Activated CD8-positive, alpha-beta T cell treated with anti-CD3 and anti-CD28 coated beads for 36 hours (primary cell): ENCODE measurements at regions not wholly inside any gene's neighbourhood (a gene's known extent, or its start where the extent isn't known, plus 50 kb on each side); places are given as distances from the start of the nearest gene placed in this dataset.

Source experiments
- ATAC-seq: fragments of 200-7000 bp; cut with Tn5 transposase; one replicate; pipeline ENCODE4 v1.10.0; 2021; ENCODE audit warnings: mild to moderate bottlenecking, moderate library complexity
- CTCF ChIA-PET: fragments of 350-600 bp; sonication (Branson Sonifier 250); formaldehyde crosslinking; loops from one replicate; lab custom pipeline; 2021; ENCODE audit warnings: antibody characterized with exemption; lab: Charles Lee
- POLR2A ChIA-PET: fragments of 350-600 bp; sonication (Branson Sonifier 250); formaldehyde crosslinking; loops from one replicate; lab custom pipeline; 2021; ENCODE audit warnings: antibody characterized with exemption; lab: Charles Lee
- DNase-seq: peaks from one replicate; pipeline ENCODE4 v3.0.0-alpha.2; 2020
- H3K27ac Mint-ChIP-seq: one replicate; pipeline ENCODE4 v1.8.0; 2021; ENCODE audit warnings: mild to moderate bottlenecking, mixed read lengths
- H3K27me3 Mint-ChIP-seq: one replicate; pipeline ENCODE4 v1.8.0; 2021; ENCODE audit warnings: mixed read lengths
- H3K36me3 Mint-ChIP-seq: one replicate; pipeline ENCODE4 v1.8.0; 2021; ENCODE audit warnings: low read depth, mixed read lengths
- H3K4me1 Mint-ChIP-seq: one replicate; pipeline ENCODE4 v1.8.0; 2021; ENCODE audit warnings: low read depth, mixed read lengths
- H3K4me3 Mint-ChIP-seq: one replicate; pipeline ENCODE4 v1.8.0; 2021; ENCODE audit warnings: mild to moderate bottlenecking, moderate library complexity, mixed read lengths
- H3K9me3 Mint-ChIP-seq: one replicate; pipeline ENCODE4 v1.8.0; 2021; ENCODE audit warnings: mixed read lengths
- CTCF ChIP-seq: fragments of 200-600 bp; IDR thresholded peaks from one replicate; pipeline ENCODE4 v1.8.0; 2022; ENCODE audit warnings: antibody characterized with exemption, mild to moderate bottlenecking
- intact Hi-C: fragments of 100-400 bp; cut with micrococcal nuclease; formaldehyde crosslinking; loops from one replicate; pipeline ENCODE4 v1.10.0; 2022

GRCh38 chr14:97350415-97350814, 553.2 kb downstream of the VRK1 start:
- Mint-ChIP-seq H3K4me3 (no peak overlapping the region), H3K36me3 (no peaks in the 10 kb centered on the region), H3K4me1 (no peaks in the 10 kb centered on the region), H3K27me3 (no peaks in the 10 kb centered on the region), H3K9me3 (peaks cover 2% of the 10 kb centered on the region), H3K27ac (no peak overlapping the region)
- CTCF ChIA-PET = no interaction called here
- no peak for ATAC-seq
- POLR2A ChIA-PET = no interaction called here
- no peak for DNase-seq
- intact Hi-C loops = no loop called here
- no peak for TF ChIP-seq CTCF

DNA sequence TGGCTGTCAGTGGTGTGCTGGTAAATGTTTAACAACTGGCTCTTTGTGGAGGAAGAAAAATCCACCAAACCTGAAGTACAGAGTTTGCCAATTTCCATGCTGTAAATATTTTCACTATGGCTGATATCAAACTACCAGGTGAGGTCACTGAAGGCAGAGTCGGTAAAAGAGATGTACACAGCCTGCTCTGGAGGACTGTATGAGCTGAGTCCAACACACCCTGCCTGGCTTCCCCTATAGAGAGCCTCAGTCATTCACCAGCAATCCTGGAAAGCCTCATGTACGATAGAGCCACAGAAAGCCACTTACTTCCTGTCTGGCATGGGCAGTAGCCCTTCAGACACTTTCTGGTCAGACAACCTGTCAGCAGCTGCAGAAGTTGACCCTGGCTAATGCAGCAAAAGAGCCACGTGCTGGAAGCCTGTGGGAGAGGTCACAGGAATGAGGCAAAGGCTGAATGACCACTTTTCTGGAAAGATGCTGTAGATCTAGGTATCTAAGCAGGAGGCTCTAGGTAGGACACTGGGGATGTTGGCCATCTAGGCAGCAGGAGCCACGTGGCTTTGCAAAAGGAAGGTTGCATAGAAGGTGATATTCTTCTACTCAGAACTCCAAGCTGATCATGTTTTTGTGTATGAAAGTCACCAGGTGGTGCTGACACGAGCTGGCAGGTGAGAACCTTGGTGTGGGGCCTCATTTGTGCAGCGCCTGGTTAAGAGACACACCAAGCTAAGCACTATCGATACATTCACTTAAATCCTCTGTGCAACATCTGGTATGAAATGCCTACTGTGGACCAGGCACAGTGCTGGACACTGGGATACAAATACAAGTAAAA, 553.9 kb downstream of the VRK1 start:
- H3K27ac Mint-ChIP-seq = no peak overlapping the region
- no peaks in the 10 kb centered on the region for H3K27me3 Mint-ChIP-seq
- POLR2A ChIA-PET = no interaction called here
- intact Hi-C loops = no loop called here
- H3K9me3 Mint-ChIP-seq = peaks cover 2% of the 10 kb centered on the region
- no peak for TF ChIP-seq CTCF
- H3K4me3 Mint-ChIP-seq = no peak overlapping the region
- ATAC-seq (no peak), DNase-seq (no peak)
- no peaks in the 10 kb centered on the region for H3K36me3 Mint-ChIP-seq
- CTCF ChIA-PET = interaction anchor here (1.4 kb wide), 1 partner anchor 51 kb away, joined by 3 read pairs; no protein-coding TSS in a partner anchor
- H3K4me1 Mint-ChIP-seq = no peaks in the 10 kb centered on the region

DNA sequence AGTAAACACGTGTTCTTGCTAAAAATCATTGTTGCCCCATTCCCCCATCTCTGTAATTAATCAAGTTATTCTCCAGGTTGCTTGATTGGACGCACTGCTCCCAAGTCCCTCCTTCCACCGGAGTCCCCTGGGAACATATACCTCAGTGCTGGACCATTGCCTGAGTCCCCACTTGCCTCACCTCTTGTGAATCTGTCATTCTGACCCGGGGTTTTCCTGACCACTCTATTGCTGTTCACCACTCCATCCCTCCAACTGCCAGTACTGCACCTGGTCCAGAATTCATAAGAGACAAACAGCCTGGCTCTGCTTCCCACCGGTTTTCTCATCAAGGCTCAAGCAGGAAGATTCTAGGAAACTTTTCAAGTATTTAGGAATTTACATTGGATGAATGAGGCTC, 555.9 kb downstream of the VRK1 start:
- no peak for ATAC-seq
- Mint-ChIP-seq H3K36me3 (no peaks in the 10 kb centered on the region), H3K4me1 (no peaks in the 10 kb centered on the region), H3K4me3 (no peak overlapping the region), H3K9me3 (no peaks in the 10 kb centered on the region), H3K27me3 (no peaks in the 10 kb centered on the region), H3K27ac (no peak overlapping the region)
- ChIA-PET POLR2A (no interaction called here), CTCF (no interaction called here)
- DNase-seq = no peak
- TF ChIP-seq CTCF = no peak
- intact Hi-C loops = no loop called here

- POLR2A ChIA-PET = no interaction called here
These were observed 557.0 kb downstream of the VRK1 start for GRCh38 chr14:97354119-97354722.

More at GRCh38 chr14:97354119-97354722, 557.0 kb downstream of the VRK1 start:
- no peaks in the 10 kb centered on the region for H3K4me1 Mint-ChIP-seq
- ATAC-seq (no peak), DNase-seq (no peak)
- no peak for TF ChIP-seq CTCF
- H3K27me3 Mint-ChIP-seq = no peaks in the 10 kb centered on the region
- no peaks in the 10 kb centered on the region for H3K36me3 Mint-ChIP-seq
- CTCF ChIA-PET = no interaction called here
- no peaks in the 10 kb centered on the region for H3K9me3 Mint-ChIP-seq
- H3K4me3 Mint-ChIP-seq = no peak overlapping the region
- intact Hi-C loops = no loop called here
- H3K27ac Mint-ChIP-seq = no peak overlapping the region
